GM12878 (cell line): ENCODE measurements at regions not wholly inside any gene's neighbourhood (a gene's known extent, or its start where the extent isn't known, plus 50 kb on each side); places are given as distances from the start of the nearest gene placed in this dataset.

Source experiments
- ATAC-seq: fragments of 200-7000 bp; cut with Tn5 transposase; 3 replicates; pipeline ENCODE4 v1.9.1; 2020; ENCODE audit warnings: mild to moderate bottlenecking, moderate library complexity
- BruUV-seq: library from RNA; stranded (reverse); fragments of 400-500 nt; replicated peaks from 2 replicates; lab custom pipeline; 2021; lab: Mats Ljungman, UMichigan
- CTCF ChIA-PET: fragments of 300-600 bp; sonication (Branson Sonifier 250); formaldehyde crosslinking; extraction: SDS; loops from one replicate; lab custom pipeline; 2021; ENCODE audit warnings: inconsistent platforms; lab: Yijun Ruan, JAX
- POLR2A ChIA-PET: fragments of 350-600 bp; formaldehyde crosslinking; extraction: SDS; loops from one replicate; lab custom pipeline; 2021; ENCODE audit warnings: inconsistent platforms; lab: Charles Lee
- RAD21 ChIA-PET: fragments of 300-600 bp; sonication (Branson Sonifier 250); formaldehyde crosslinking; loops from one replicate; lab custom pipeline; 2023; ENCODE audit warnings: antibody characterized with exemption; ENCODE audit not compliant: unreplicated experiment; lab: Charles Lee
- SMC1A ChIA-PET: fragments of 300-600 bp; sonication (Branson Sonifier 250); formaldehyde crosslinking; loops from one replicate; lab custom pipeline; 2023; ENCODE audit not compliant: unreplicated experiment, uncharacterized antibody; lab: Charles Lee
- DNase-seq: peaks from one replicate; pipeline ENCODE4 v3.0.0-alpha.2; 2011; ENCODE audit warnings: low read depth, low spot score
- FAIRE-seq: peaks from 3 replicates; lab custom pipeline; 2011; peaks lifted over from hg19 to GRCh38; lab: Jason Lieb, UNC
- H2AFZ ChIP-seq: 2 replicates; pipeline ENCODE4 v1.6.0; 2011; ENCODE audit warnings: low read depth, low read length, control low read depth; ENCODE audit not compliant: control insufficient read depth
- H3K27ac ChIP-seq: 2 replicates; pipeline ENCODE4 v1.5.1; 2011; ENCODE audit warnings: control low read depth; ENCODE audit not compliant: control insufficient read depth, insufficient read depth
- H3K27me3 ChIP-seq, 2 experiments: replicated peaks in 1 of 2; 2 replicates each; pipeline versions ENCODE4 v1.6.0 to v1.6.1; 2011; ENCODE audit warnings: low read length in 1 of 2; ENCODE audit not compliant: control insufficient read depth in 2 of 2, insufficient read depth in 2 of 2
- H3K36me3 ChIP-seq, 2 experiments: 2 replicates each; pipeline ENCODE4 v1.5.1; 2011; ENCODE audit warnings: low read length in 1 of 2; ENCODE audit not compliant: control insufficient read depth in 2 of 2, insufficient read depth in 2 of 2
- H3K4me1 ChIP-seq: 2 replicates; pipeline ENCODE4 v1.6.1; 2011; ENCODE audit warnings: mild to moderate bottlenecking, low read length, moderate library complexity, mixed read lengths; ENCODE audit not compliant: control insufficient read depth, insufficient read depth
- H3K4me2 ChIP-seq: 2 replicates; pipeline ENCODE4 v1.6.0; 2011; ENCODE audit warnings: control low read depth; ENCODE audit not compliant: control insufficient read depth, insufficient read depth
- H3K4me3 ChIP-seq: fragments of 200-600 bp; sonication (generic); 2 replicates; pipeline ENCODE4 v1.5.1; 2016
- H3K79me2 ChIP-seq: 2 replicates; pipeline ENCODE4 v1.6.0; 2011; ENCODE audit warnings: low read length; ENCODE audit not compliant: control insufficient read depth, insufficient read depth
- H3K9ac ChIP-seq: 2 replicates; pipeline ENCODE4 v1.8.0; 2011; ENCODE audit warnings: low read length, control low read depth, mixed read lengths; ENCODE audit not compliant: control insufficient read depth, insufficient read depth
- H3K9me3 ChIP-seq: replicated peaks from 3 replicates; pipeline ENCODE4 v1.5.1; 2011; ENCODE audit warnings: mild to moderate bottlenecking, low read length; ENCODE audit not compliant: control insufficient read depth, insufficient read depth
- H4K20me1 ChIP-seq: 2 replicates; pipeline ENCODE4 v1.6.0; 2011; ENCODE audit not compliant: control insufficient read depth, insufficient read depth
- CEBPB ChIP-seq, 2 experiments: fragments of 150-350 bp in 1 of 2; IDR thresholded peaks; 2 replicates each; pipeline ENCODE4 v1.6.1; 2012 to 2014; ENCODE audit warnings: low read depth in 2 of 2, low read length in 2 of 2, borderline replicate concordance in 1 of 2, inconsistent platforms in 1 of 2
- CHD1 ChIP-seq: IDR thresholded peaks from 2 replicates; pipeline ENCODE4 v1.6.1; 2012; ENCODE audit warnings: low read depth, low read length, improper control_type of control experiment
- EP300 ChIP-seq, 2 experiments: fragments of 150-350 bp in 1 of 2; IDR thresholded peaks; 2 replicates each; pipeline ENCODE4 v1.6.1; 2011 to 2012; ENCODE audit warnings: low read depth in 2 of 2, low read length in 2 of 2, borderline replicate concordance in 1 of 2, improper control_type of control experiment in 1 of 2, inconsistent platforms in 1 of 2; ENCODE audit not compliant: control insufficient read depth in 1 of 2
- HDAC2 ChIP-seq: fragments of 200-600 bp; sonication (generic); IDR thresholded peaks from 2 replicates; pipeline ENCODE4 v1.6.1; 2017
- JUNB ChIP-seq: IDR thresholded peaks from 2 replicates; pipeline ENCODE4 v1.6.1; 2016; ENCODE audit warnings: antibody characterized with exemption, mild to moderate bottlenecking
- JUND ChIP-seq: IDR thresholded peaks from 2 replicates; pipeline ENCODE4 v1.6.1; 2012; ENCODE audit warnings: low read depth, mild to moderate bottlenecking, low read length, improper control_type of control experiment, moderate library complexity
- KDM1A ChIP-seq: fragments of 200-600 bp; sonication (generic); IDR thresholded peaks from 2 replicates; pipeline ENCODE4 v1.6.1; 2016; ENCODE audit warnings: borderline replicate concordance
- MEF2A ChIP-seq: IDR thresholded peaks from 2 replicates; pipeline ENCODE4 v1.6.1; 2011; ENCODE audit warnings: low read depth, mild to moderate bottlenecking, low read length, moderate library complexity; ENCODE audit not compliant: insufficient read depth
- MYC ChIP-seq: IDR thresholded peaks from 2 replicates; pipeline ENCODE4 v1.6.1; 2011; ENCODE audit warnings: mild to moderate bottlenecking, low read length, moderate library complexity, inconsistent platforms; ENCODE audit not compliant: insufficient read depth, insufficient replicate concordance, insufficient read length, severe bottlenecking
- NFYA ChIP-seq: IDR thresholded peaks from 2 replicates; pipeline ENCODE4 v1.6.1; 2011; ENCODE audit warnings: low read depth, mild to moderate bottlenecking, low read length, improper control_type of control experiment, borderline replicate concordance
- RAD51 ChIP-seq: fragments of 450-650 bp; IDR thresholded peaks from 2 replicates; pipeline ENCODE4 v1.6.1; 2016; ENCODE audit warnings: moderate library complexity, mild to moderate bottlenecking, inconsistent platforms
- RB1 ChIP-seq: fragments of 450-650 bp; formaldehyde crosslinking; IDR thresholded peaks from 2 replicates; pipeline ENCODE4 v1.6.1; 2017; ENCODE audit warnings: mild to moderate bottlenecking, borderline replicate concordance
- SREBF1 ChIP-seq: IDR thresholded peaks from 2 replicates; pipeline ENCODE4 v1.6.1; 2012; ENCODE audit warnings: mild to moderate bottlenecking, low read length
- ZNF217 ChIP-seq: fragments of 450-650 bp; IDR thresholded peaks from 2 replicates; pipeline ENCODE4 v1.6.1; 2017; ENCODE audit warnings: antibody characterized with exemption, mild to moderate bottlenecking
- ZNF274 ChIP-seq: IDR thresholded peaks from one replicate; pipeline ENCODE4 v1.8.0; 2011; ENCODE audit not compliant: insufficient read length, insufficient read depth
- WGBS: methylation state at CpG from one replicate; pipeline ENCODE4 v1.1.6; 2016; ENCODE audit warnings: low lambda C conversion rate; ENCODE audit not compliant: insufficient replicate concordance, insufficient coverage; ENCODE audit errors: missing lambda C conversion rate; 5-methylcytosine and 5-hydroxymethylcytosine counted together
- in situ Hi-C: fragments of 300-500 bp; cut with MboI; formaldehyde crosslinking; loops from 9 replicates; pipeline ENCODE4 v1.14.3; 2018; ENCODE audit warnings: mixed read lengths
- intact Hi-C: fragments of 100-400 bp; cut with micrococcal nuclease; formaldehyde crosslinking; loops from one replicate; pipeline ENCODE4 v1.14.2; 2022; ENCODE audit not compliant: unreplicated experiment
- TF ChIP-seq, protein P1 (sequence below): fragments of 450-650 bp; formaldehyde crosslinking; IDR thresholded peaks from 2 replicates; pipeline ENCODE4 v1.5.0; 2022; ENCODE audit warnings: mild to moderate bottlenecking, missing genetic modification characterization
- TF ChIP-seq, protein P2 (sequence below), 3 experiments: IDR thresholded peaks in 2 of 3; conservative IDR thresholded peaks in 1 of 3; 2 replicates each; pipeline ENCODE4 v1.5.1; 2011; ENCODE audit warnings: low read depth in 3 of 3, low read length in 3 of 3, mild to moderate bottlenecking in 3 of 3, control low read depth in 2 of 3, moderate library complexity in 2 of 3, inconsistent platforms in 1 of 3, mixed read lengths in 1 of 3; ENCODE audit not compliant: control insufficient read depth in 2 of 3, insufficient read depth in 1 of 3; ENCODE audit errors: extremely low read depth in 1 of 3
- TF ChIP-seq, protein P3 (sequence below): fragments of 150-350 bp; IDR thresholded peaks from 2 replicates; pipeline ENCODE4 v1.6.1; 2014; ENCODE audit warnings: mild to moderate bottlenecking, low read depth, low read length

DNA sequence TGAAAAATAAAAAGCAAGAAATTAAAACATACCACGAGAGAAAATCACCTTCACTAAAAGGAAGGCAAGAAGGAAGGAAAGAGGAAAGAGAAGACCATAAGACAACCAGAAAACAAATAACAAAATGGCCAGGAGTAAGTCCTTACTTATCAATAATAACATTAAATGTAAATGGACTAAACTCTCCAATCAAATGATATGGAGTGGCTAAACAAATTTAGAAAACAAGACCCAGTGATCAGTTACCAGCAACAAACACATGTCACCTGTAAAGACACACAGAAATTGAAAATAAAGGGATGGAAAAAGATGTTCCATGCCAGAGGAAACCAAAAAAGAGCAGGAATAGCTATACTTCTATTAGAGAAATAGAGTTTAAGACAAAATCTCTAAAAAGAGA, 85.0 kb upstream of the SLC38A4 start (continued):
- TF ChIP-seq MYC (no peak), JUNB (no peak), RAD51 (no peak), JUND (no peak), CEBPB (IDR thresholded peaks at IDR 0.05; ENCODE audit: borderline replicate concordance in 1 of 2, low read depth in 2 of 2, low read length in 2 of 2) (no peak), EP300 (IDR thresholded peaks at IDR 0.05; ENCODE audit: borderline replicate concordance in 1 of 2, control insufficient read depth in 1 of 2, low read depth in 2 of 2, low read length in 2 of 2) (no peak)

DNA sequence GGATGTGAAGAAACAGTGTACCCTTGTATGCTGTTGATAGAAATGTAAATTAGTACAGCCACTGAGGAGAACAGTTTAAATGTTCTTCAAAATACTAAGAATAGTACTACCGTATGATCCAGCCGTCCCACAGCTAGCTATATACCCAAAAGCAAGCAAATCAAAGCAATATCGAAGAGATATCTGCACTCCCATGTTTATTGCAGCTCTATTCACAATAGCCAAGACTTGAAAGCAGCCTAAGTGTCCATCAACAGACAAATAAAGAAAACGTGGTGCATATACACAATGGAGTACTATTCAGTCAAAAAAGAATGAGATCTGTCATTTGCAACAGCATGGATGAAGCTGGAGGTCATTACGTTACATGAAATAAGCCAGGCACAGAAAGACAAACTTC, 88.5 kb upstream of the SLC38A4 start:
- H3K27ac ChIP-seq = no peak overlapping the region
- WGBS = 48% methylated on average over 5 of the region's 5 CpGs
- no peaks in the 10 kb centered on the region for H3K9me3 ChIP-seq
- no peaks in the 10 kb centered on the region for H3K79me2 ChIP-seq
- ChIA-PET SMC1A (no interaction called here), CTCF (interaction anchor here (0.8 kb wide), 1 partner anchor 551 kb away, joined by 3 read pairs; no protein-coding TSS in a partner anchor), RAD21 (no interaction called here), POLR2A (interaction anchor here (0.7 kb wide), 1 partner anchor 1153 kb away, joined by 3 read pairs; no protein-coding TSS in a partner anchor)
- no peak overlapping the region for H3K9ac ChIP-seq
- ATAC-seq (no peak), DNase-seq (no peak), FAIRE-seq (no peak)
- H2AFZ ChIP-seq = no peak overlapping the region
- intact Hi-C loops (no loop called here), in situ Hi-C loops (no loop called here)
- no peak overlapping the region for H3K4me2 ChIP-seq
- BruUV-seq = no TSS peak
- H3K27me3 ChIP-seq = no peaks in the 10 kb centered on the region
- H4K20me1 ChIP-seq = no peaks in the 10 kb centered on the region
- H3K4me1 ChIP-seq = no peaks in the 10 kb centered on the region
- H3K4me3 ChIP-seq = no peak overlapping the region
- H3K36me3 ChIP-seq = no peaks in the 10 kb centered on the region
- TF ChIP-seq CHD1 (no peak), HDAC2 (no peak), KDM1A (no peak), NFYA (no peak), SREBF1 (no peak), MEF2A (no peak), RB1 (no peak), ZNF217 (no peak), ZNF274 (no peak)
- TF ChIP-seq, protein P1, sequence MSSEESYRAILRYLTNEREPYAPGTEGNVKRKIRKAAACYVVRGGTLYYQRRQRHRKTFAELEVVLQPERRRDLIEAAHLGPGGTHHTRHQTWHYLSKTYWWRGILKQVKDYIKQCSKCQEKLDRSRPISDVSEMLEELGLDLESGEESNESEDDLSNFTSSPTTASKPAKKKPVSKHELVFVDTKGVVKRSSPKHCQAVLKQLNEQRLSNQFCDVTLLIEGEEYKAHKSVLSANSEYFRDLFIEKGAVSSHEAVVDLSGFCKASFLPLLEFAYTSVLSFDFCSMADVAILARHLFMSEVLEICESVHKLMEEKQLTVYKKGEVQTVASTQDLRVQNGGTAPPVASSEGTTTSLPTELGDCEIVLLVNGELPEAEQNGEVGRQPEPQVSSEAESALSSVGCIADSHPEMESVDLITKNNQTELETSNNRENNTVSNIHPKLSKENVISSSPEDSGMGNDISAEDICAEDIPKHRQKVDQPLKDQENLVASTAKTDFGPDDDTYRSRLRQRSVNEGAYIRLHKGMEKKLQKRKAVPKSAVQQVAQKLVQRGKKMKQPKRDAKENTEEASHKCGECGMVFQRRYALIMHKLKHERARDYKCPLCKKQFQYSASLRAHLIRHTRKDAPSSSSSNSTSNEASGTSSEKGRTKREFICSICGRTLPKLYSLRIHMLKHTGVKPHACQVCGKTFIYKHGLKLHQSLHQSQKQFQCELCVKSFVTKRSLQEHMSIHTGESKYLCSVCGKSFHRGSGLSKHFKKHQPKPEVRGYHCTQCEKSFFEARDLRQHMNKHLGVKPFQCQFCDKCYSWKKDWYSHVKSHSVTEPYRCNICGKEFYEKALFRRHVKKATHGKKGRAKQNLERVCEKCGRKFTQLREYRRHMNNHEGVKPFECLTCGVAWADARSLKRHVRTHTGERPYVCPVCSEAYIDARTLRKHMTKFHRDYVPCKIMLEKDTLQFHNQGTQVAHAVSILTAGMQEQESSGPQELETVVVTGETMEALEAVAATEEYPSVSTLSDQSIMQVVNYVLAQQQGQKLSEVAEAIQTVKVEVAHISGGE = no peak
- TF ChIP-seq, protein P2, sequence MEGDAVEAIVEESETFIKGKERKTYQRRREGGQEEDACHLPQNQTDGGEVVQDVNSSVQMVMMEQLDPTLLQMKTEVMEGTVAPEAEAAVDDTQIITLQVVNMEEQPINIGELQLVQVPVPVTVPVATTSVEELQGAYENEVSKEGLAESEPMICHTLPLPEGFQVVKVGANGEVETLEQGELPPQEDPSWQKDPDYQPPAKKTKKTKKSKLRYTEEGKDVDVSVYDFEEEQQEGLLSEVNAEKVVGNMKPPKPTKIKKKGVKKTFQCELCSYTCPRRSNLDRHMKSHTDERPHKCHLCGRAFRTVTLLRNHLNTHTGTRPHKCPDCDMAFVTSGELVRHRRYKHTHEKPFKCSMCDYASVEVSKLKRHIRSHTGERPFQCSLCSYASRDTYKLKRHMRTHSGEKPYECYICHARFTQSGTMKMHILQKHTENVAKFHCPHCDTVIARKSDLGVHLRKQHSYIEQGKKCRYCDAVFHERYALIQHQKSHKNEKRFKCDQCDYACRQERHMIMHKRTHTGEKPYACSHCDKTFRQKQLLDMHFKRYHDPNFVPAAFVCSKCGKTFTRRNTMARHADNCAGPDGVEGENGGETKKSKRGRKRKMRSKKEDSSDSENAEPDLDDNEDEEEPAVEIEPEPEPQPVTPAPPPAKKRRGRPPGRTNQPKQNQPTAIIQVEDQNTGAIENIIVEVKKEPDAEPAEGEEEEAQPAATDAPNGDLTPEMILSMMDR (IDR thresholded peaks at IDR 0.05 in 2 of 3, conservative IDR thresholded peaks at IDR 0.05 in 1 of 3; ENCODE audit: control insufficient read depth in 2 of 3, extremely low read depth in 1 of 3, insufficient read depth in 1 of 3, low read depth in 3 of 3, low read length in 3 of 3) = no peak
- TF ChIP-seq, protein P3, sequence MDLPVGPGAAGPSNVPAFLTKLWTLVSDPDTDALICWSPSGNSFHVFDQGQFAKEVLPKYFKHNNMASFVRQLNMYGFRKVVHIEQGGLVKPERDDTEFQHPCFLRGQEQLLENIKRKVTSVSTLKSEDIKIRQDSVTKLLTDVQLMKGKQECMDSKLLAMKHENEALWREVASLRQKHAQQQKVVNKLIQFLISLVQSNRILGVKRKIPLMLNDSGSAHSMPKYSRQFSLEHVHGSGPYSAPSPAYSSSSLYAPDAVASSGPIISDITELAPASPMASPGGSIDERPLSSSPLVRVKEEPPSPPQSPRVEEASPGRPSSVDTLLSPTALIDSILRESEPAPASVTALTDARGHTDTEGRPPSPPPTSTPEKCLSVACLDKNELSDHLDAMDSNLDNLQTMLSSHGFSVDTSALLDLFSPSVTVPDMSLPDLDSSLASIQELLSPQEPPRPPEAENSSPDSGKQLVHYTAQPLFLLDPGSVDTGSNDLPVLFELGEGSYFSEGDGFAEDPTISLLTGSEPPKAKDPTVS = no peak
